GM13977 (cell line): ENCODE measurements at regions not wholly inside any gene's neighbourhood (a gene's known extent, or its start where the extent isn't known, plus 50 kb on each side); places are given as distances from the start of the nearest gene placed in this dataset.

Experiments used
- DNase-seq: peaks from one replicate; pipeline ENCODE4 v3.0.0; 2012; ENCODE audit warnings: low spot score
- in situ Hi-C: fragments of 300-500 bp; cut with MboI; formaldehyde crosslinking; loops from one replicate; pipeline ENCODE4 v1.12.0; 2022; ENCODE audit warnings: low sequenced_read_pairs, low pct_unique_long_range_greater_than_20kb, mixed read lengths, inconsistent platforms; ENCODE audit not compliant: unreplicated experiment
- TF ChIP-seq, protein P1 (sequence below): IDR thresholded peaks from 2 replicates; pipeline ENCODE4 v1.5.1; 2012; ENCODE audit warnings: mild to moderate bottlenecking, control low read depth; ENCODE audit not compliant: insufficient read depth; ENCODE audit errors: extremely low read depth, missing control alignments

DNA sequence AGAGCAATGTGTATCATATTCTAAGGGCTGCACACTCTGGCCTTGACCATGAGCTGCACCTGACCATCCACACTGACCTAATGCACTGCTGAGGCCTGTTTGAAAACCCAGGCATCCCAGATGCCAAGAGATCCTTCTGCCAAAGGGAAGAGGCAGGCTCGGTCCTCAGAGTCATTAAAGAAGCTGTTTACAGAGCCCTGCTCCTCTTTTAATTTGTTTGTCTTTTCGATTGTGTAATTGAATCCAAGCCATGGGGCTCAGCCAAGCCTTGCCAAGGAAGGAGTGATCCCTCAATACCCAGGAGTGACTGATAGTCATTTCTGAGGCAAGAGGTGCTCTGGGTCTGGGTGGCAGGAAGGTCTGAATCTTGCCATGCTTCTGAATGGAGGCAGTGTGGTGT lies 94.5 kb upstream of the ISX start:
- DNase-seq, result no peak
- in situ Hi-C loops, result no loop called here
- TF ChIP-seq, protein P1, sequence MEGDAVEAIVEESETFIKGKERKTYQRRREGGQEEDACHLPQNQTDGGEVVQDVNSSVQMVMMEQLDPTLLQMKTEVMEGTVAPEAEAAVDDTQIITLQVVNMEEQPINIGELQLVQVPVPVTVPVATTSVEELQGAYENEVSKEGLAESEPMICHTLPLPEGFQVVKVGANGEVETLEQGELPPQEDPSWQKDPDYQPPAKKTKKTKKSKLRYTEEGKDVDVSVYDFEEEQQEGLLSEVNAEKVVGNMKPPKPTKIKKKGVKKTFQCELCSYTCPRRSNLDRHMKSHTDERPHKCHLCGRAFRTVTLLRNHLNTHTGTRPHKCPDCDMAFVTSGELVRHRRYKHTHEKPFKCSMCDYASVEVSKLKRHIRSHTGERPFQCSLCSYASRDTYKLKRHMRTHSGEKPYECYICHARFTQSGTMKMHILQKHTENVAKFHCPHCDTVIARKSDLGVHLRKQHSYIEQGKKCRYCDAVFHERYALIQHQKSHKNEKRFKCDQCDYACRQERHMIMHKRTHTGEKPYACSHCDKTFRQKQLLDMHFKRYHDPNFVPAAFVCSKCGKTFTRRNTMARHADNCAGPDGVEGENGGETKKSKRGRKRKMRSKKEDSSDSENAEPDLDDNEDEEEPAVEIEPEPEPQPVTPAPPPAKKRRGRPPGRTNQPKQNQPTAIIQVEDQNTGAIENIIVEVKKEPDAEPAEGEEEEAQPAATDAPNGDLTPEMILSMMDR, result no peak

DNA sequence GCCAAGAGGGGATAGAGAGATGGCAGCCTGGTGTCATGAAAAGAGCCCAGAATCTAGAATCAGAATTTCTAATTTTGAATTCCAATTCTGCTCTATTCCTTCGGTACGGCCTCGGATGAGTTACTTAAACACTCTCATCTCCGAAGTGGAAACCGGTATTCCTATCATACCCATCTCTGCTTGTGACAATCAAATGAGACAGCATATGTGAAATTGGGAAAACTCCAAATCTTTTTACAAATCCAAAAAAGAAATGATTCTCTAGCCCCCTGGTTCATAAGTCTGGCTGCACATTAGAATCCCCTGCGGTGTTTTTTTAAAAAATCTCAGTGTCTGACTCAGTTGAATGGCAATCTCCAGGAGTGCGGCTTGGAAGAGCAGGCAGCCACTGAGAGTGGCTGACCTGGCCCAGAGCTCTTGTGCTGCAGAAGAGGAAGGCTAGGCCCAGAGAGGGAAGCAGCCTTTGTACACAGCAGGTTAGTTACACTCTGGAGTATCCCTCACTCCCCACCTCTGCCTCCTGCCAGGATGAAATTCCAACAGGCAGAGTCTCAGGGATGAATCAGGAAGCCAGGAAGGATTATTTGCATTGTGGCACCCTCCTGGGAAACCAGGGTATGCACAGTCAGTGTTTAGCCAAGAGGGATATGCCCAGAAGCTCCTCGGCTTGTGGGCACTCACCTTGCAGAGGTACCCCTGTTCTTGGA lies 93.6 kb upstream of the ISX start:
- TF ChIP-seq, protein P1, result no peak
- no peak for DNase-seq
- in situ Hi-C loops, result no loop called here

DNA sequence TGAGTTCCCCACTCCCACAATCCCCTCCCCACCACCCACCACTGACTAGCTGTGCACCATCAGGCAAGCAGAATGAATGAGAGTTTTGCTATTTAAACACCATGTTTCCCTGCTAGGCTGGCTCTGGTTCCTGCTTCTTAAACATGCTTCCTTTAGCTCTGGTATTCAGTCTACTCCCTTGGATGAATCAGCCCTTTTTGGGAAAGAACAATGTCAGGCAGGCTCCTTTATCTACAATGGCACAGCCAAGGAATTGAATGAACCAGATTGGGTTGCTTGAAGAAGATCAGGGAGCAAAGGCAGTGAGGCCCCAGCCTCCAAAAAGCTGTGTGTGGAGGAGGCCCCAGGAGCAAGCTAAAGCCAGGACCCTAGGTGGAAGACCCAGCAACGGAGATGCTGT lies 92.9 kb upstream of the ISX start:
- in situ Hi-C loops, result no loop called here
- DNase-seq, result no peak
- TF ChIP-seq, protein P1, result no peak

DNA sequence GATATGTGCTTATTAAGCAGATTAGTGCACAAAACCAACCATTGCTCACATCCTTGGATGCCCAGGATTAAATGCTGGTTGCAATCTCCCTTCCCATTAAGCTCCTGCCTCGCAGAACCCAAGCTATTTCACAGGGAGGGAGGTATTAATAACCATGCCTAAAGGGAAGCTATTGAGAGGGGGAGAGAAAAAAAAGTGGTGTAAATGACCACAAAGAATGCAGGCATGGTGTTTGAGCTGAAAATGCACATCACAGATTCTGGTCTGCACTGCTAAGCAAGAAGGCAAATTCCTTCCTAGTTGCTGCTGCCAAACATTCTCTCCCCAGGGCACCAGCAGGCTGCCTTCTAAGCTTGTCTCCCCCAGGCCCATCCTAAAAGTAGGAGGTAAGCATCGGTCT lies 92.0 kb upstream of the ISX start:
- in situ Hi-C loops, result no loop called here
- TF ChIP-seq, protein P1, result no peak
- no peak for DNase-seq

DNA sequence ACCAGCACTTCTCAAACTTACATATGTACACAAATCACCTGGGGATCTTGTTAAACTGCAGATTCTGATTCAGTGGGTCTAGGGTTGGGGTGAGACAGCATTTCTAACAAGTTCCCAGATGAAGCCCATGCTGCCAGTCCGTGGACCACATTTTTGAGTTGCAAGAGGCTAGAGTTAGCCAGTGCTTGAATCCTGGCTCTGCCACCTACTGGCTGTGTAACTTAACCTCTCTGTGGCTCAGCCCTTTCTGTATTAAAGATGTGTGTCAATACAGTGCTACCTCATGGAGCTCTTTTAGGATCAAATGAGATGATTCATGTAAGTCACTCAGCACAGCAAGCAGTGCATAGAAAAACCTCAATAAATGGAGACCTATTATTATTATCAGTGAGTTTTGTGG lies 90.2 kb upstream of the ISX start:
- no peak for DNase-seq
- in situ Hi-C loops, result no loop called here
- TF ChIP-seq, protein P1, result no peak

DNA sequence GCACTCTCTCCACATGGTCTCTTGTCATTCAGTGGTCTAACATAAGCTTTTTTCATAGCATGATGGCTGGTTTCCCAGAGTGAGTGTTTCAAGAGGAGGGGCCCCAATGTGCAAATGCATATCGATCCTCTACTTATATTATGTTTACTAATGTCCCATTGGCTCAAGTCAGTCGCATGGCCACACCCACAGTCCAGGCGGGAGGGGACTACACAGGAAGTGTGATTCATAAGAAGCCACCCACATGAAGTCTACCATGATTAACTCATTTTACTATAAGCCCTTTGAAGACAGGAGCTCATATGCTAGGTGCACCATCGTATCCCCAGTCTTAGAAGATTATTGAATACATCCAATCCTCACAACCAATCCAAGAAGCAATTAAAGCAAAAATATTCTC lies 89.5 kb upstream of the ISX start:
- TF ChIP-seq, protein P1, result no peak
- DNase-seq, result no peak
- in situ Hi-C loops, result no loop called here

DNA sequence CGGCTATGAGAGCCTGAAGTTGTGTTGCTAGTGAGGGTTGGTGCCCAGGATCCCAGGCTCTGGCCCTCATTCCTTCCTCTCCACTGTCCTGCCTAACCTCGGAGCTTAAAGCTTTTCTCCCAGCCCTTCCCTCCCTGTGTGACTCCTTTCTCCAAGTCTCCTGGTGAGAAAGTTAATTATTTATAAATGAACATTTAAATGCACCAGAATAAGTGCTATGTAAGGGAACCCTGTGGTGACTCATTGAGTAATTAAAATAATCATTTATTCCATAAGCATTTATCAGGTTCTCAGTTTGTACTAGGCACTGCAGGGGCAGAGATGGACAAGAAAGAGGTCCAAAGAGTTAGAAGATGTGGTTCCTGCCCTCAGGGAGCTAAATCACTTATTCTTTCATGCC lies 89.1 kb upstream of the ISX start:
- in situ Hi-C loops, result no loop called here
- no peak for DNase-seq
- TF ChIP-seq, protein P1, result no peak
